ENCODE measurements at regions not wholly inside any gene's neighbourhood (a gene's known extent, or its start where the extent isn't known, plus 50 kb on each side); places are given as distances from the start of the nearest gene placed in this dataset.

DNA sequence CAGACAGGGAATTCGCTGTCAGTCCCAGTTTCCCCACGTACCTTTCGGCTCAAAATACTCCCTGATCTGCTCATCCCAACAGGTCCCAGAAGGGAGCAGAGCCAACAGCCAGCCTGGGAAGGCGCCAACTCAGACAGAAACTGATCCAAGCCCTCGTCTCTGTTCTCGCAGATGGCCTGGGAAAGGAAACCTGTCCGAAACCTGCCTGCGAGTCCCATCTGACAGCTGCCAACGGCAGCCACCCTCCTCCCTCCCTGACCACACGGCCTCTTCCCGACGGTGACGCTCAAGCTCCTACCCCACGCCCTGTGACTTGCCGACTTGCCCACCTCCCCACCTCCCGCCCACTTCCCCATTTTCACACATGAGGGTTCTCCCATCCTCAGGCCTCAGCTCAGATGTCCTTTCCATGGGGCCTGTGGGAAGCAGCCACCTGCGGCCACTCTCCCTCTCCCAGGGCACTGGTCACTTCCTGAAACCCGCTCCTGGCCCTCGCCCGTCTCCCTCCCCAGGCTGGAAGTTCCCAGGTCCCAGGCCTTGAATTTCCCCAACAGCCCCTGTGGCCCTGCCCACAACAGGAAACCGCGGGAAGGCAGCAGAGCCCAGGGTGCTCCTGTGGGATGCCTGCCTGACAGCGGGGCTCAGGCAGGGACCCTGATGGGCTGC is 60.9 kb upstream of the FBRSL1 start:
- in situ Hi-C loops (cut with MboI; ENCODE audit: low sequenced_read_pairs) (no loop called here), intact Hi-C loops (cut with micrococcal nuclease) (no loop called here), dilution Hi-C loops (cut with HindIII; ENCODE audit: low sequenced_read_pairs, unreplicated experiment) (no loop called here)
- H3K56ac ChIP-seq (ENCODE audit: extremely low read depth, insufficient read depth, low read length), result no peak overlapping the region
- no peak overlapping the region for H3K23ac ChIP-seq (ENCODE audit: low read depth, low read length)
- no peak overlapping the region for H3K4ac ChIP-seq (ENCODE audit: low read depth, low read length)
- no peak overlapping the region for H3K27ac ChIP-seq (ENCODE audit: insufficient read depth, low read length)
- peak overlapping the region; percentile 26 for H2AFZ ChIP-seq (replicated peaks; ENCODE audit: low read length, poor library complexity)
- H4K91ac ChIP-seq (ENCODE audit: insufficient read depth, low read depth, low read length), result no peak overlapping the region
- H2BK120ac ChIP-seq (ENCODE audit: low read depth, low read length), result no peak overlapping the region
- CTCF ChIA-PET, result no interaction called here
- H2AK5ac ChIP-seq (ENCODE audit: low read depth, low read length), result no peak overlapping the region
- H3K18ac ChIP-seq (ENCODE audit: low read depth, low read length), result no peak overlapping the region
- H4K20me1 ChIP-seq (ENCODE audit: insufficient read depth, low read length), result peaks cover 5% of the 10 kb centered on the region; the same call in 1 of the 2 replicates
- H3K9me1 ChIP-seq (ENCODE audit: insufficient read depth, low read length), result peaks cover 4% of the 10 kb centered on the region; the same call in 1 of the 2 replicates
- no peak overlapping the region for H4K5ac ChIP-seq (ENCODE audit: low read depth, low read length)
- H3K27me3 ChIP-seq (ENCODE audit: control insufficient read depth, insufficient read depth, low read length), result peaks cover 32% of the 10 kb centered on the region
- H2BK15ac ChIP-seq (ENCODE audit: low read depth, low read length), result no peak overlapping the region
- BruUV-seq (replicated peaks), result no TSS peak
- no peak overlapping the region for H4K8ac ChIP-seq (ENCODE audit: low read depth in 2 of 2, low read length in 2 of 2)
- no peak overlapping the region for H2BK20ac ChIP-seq (ENCODE audit: low read depth, low read length)
- POLR2A ChIA-PET (ENCODE audit: unreplicated experiment), result no interaction called here
- H3K36me3 ChIP-seq (ENCODE audit: control insufficient read depth, insufficient read depth, low read length), result no peaks in the 10 kb centered on the region
- peaks cover 7% of the 10 kb centered on the region for H3K9me3 ChIP-seq (ENCODE audit: control insufficient read depth, insufficient read depth, low read length)
- no peaks in the 10 kb centered on the region; the same call in 1 of the 2 replicates for H3K4me1 ChIP-seq (ENCODE audit: control insufficient read depth, insufficient read depth, low read length)
- no peaks in the 10 kb centered on the region for H3K79me1 ChIP-seq (ENCODE audit: low read depth in 1 of 2, low read length in 2 of 2)
- H3K9ac ChIP-seq (ENCODE audit: low read depth, low read length), result no peak overlapping the region
- H3K14ac ChIP-seq (replicated peaks; ENCODE audit: low read depth, low read length), result no peak overlapping the region
- WGBS, 2 experiments (ENCODE audit: extremely low coverage in 2 of 2, insufficient read length in 1 of 2), result 24% methylated on average over 14 of the region's 23 CpGs; no CpG with 5 or more reads in 1 of the 2 experiments
- ATAC-seq (ENCODE audit: low read depth), result no peak
- no peak overlapping the region for H3K4me3 ChIP-seq (ENCODE audit: insufficient read depth, low read depth, low read length)
- TF ChIP-seq FOS (IDR thresholded peaks at IDR 0.05; ENCODE audit: low read depth, low read length), result no peak
- no peak for TF ChIP-seq RFX5 (IDR thresholded peaks at IDR 0.05; ENCODE audit: low read depth, low read length)
- no peak for TF ChIP-seq POLR2A (IDR thresholded peaks at IDR 0.05; ENCODE audit: low read depth, low read length)
- TF ChIP-seq, protein P1, sequence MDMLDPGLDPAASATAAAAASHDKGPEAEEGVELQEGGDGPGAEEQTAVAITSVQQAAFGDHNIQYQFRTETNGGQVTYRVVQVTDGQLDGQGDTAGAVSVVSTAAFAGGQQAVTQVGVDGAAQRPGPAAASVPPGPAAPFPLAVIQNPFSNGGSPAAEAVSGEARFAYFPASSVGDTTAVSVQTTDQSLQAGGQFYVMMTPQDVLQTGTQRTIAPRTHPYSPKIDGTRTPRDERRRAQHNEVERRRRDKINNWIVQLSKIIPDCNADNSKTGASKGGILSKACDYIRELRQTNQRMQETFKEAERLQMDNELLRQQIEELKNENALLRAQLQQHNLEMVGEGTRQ (IDR thresholded peaks at IDR 0.05; ENCODE audit: low read depth, low read length), result no peak
- no peak for DNase-seq
- H3K4me2 ChIP-seq (ENCODE audit: low read depth, low read length), result no peak overlapping the region
- no peak overlapping the region for H2BK5ac ChIP-seq (ENCODE audit: low read depth, low read length, poor library complexity, severe bottlenecking)
- no peak overlapping the region for H2AK9ac ChIP-seq (replicated peaks; ENCODE audit: low read depth, low read length, poor library complexity)

Measured in IMR-90 (cell line).